HEK293 (cell line): ENCODE measurements at regions not wholly inside any gene's neighbourhood (a gene's known extent, or its start where the extent isn't known, plus 50 kb on each side); places are given as distances from the start of the nearest gene placed in this dataset.

Source experiments
- CTCF ChIA-PET: fragments of 350-600 bp; formaldehyde crosslinking; extraction: SDS; loops from one replicate; lab custom pipeline; 2021; ENCODE audit warnings: antibody characterized with exemption; lab: Yijun Ruan, JAX
- POLR2A ChIA-PET: fragments of 300-600 bp; formaldehyde crosslinking; extraction: SDS; loops from one replicate; lab custom pipeline; 2020; ENCODE audit warnings: antibody characterized with exemption, inconsistent platforms; lab: Yijun Ruan, JAX
- H3K27ac ChIP-seq: fragments of 200-500 bp; sonication (Bioruptor generic); 2 replicates; pipeline ENCODE4 v1.5.1; 2014; ENCODE audit warnings: low read depth, low read length, control low read depth, inconsistent platforms; ENCODE audit errors: extremely low read depth
- H3K36me3 ChIP-seq, 2 experiments: fragments of 200-500 bp in 1 of 2; sonication (Bioruptor generic) in 1 of 2; 1 replicate in 1 of 2; 2 replicates in 1 of 2; pipeline ENCODE4 v1.5.1; 2014 to 2017; ENCODE audit warnings: inconsistent platforms in 2 of 2, low read length in 2 of 2; ENCODE audit not compliant: control insufficient read depth in 2 of 2, insufficient read depth in 1 of 2
- H3K4me1 ChIP-seq: fragments of 200-500 bp; sonication (Bioruptor generic); 2 replicates; pipeline ENCODE4 v1.5.1; 2014; ENCODE audit warnings: mild to moderate bottlenecking, low read length, inconsistent platforms; ENCODE audit not compliant: control insufficient read depth, insufficient read depth
- H3K4me3 ChIP-seq: 2 replicates; pipeline ENCODE4 v1.5.1; 2011; ENCODE audit warnings: low read depth, mild to moderate bottlenecking, control low read depth, low read length, moderate library complexity
- H3K9me3 ChIP-seq: fragments of 200-500 bp; sonication (Bioruptor generic); 2 replicates; pipeline ENCODE4 v1.5.1; 2014; ENCODE audit warnings: low read depth, low read length, inconsistent platforms; ENCODE audit not compliant: control insufficient read depth, insufficient read depth
- BCL11B ChIP-seq: fragments of 450-650 bp; formaldehyde crosslinking; IDR thresholded peaks from 2 replicates; pipeline ENCODE4 v1.5.1; 2016; ENCODE audit warnings: low read depth, missing biosample characterization, missing genetic modification characterization
- CTCF ChIP-seq: fragments of 450-650 bp; formaldehyde crosslinking; IDR thresholded peaks from 2 replicates; pipeline ENCODE4 v1.5.1; 2016; ENCODE audit warnings: missing biosample characterization, missing genetic modification characterization
- HOXA7 ChIP-seq: sonication (generic); formaldehyde crosslinking; IDR thresholded peaks from 2 replicates; pipeline ENCODE4 v1.8.1; 2022; ENCODE audit warnings: missing genetic modification reagents, borderline replicate concordance
- KLF10 ChIP-seq: fragments of 450-650 bp; IDR thresholded peaks from 2 replicates; pipeline ENCODE4 v1.5.1; 2018; ENCODE audit warnings: missing biosample characterization, mild to moderate bottlenecking, missing genetic modification characterization
- KLF7 ChIP-seq: fragments of 450-650 bp; formaldehyde crosslinking; IDR thresholded peaks from 2 replicates; pipeline ENCODE4 v1.5.1; 2016; ENCODE audit warnings: missing biosample characterization, missing genetic modification characterization, borderline replicate concordance
- MEIS1 ChIP-seq: sonication (generic); formaldehyde crosslinking; IDR thresholded peaks from 2 replicates; pipeline ENCODE4 v1.8.1; 2022; ENCODE audit warnings: missing genetic modification reagents, mild to moderate bottlenecking, borderline replicate concordance
- ZEB2 ChIP-seq: fragments of 450-650 bp; formaldehyde crosslinking; IDR thresholded peaks from 2 replicates; pipeline ENCODE4 v1.5.1; 2016; ENCODE audit warnings: missing biosample characterization, missing genetic modification characterization
- ZNF223 ChIP-seq: fragments of 450-650 bp; formaldehyde crosslinking; IDR thresholded peaks from 2 replicates; pipeline ENCODE4 v1.5.1; 2016; ENCODE audit warnings: missing biosample characterization, missing genetic modification characterization
- ZNF324 ChIP-seq: fragments of 450-650 bp; formaldehyde crosslinking; IDR thresholded peaks from 2 replicates; pipeline ENCODE4 v1.5.1; 2016; ENCODE audit warnings: missing biosample characterization, missing genetic modification characterization
- ZNF335 ChIP-seq: fragments of 450-650 bp; formaldehyde crosslinking; conservative IDR thresholded peaks from 2 replicates; pipeline ENCODE4 v1.5.1; 2016; ENCODE audit warnings: missing biosample characterization, missing genetic modification characterization
- ZNF366 ChIP-seq: fragments of 450-650 bp; formaldehyde crosslinking; conservative IDR thresholded peaks from 2 replicates; pipeline ENCODE4 v1.5.1; 2016; ENCODE audit warnings: missing biosample characterization, missing genetic modification characterization
- ZNF37A ChIP-seq: fragments of 450-650 bp; IDR thresholded peaks from 2 replicates; pipeline ENCODE4 v1.5.1; 2018; ENCODE audit warnings: missing biosample characterization, missing genetic modification characterization
- ZNF624 ChIP-seq: fragments of 450-650 bp; formaldehyde crosslinking; IDR thresholded peaks from 2 replicates; pipeline ENCODE4 v1.5.1; 2017; ENCODE audit warnings: missing biosample characterization, missing genetic modification characterization
- ZNF654 ChIP-seq: fragments of 450-650 bp; formaldehyde crosslinking; IDR thresholded peaks from 2 replicates; pipeline ENCODE4 v1.5.1; 2016; ENCODE audit warnings: low read depth, missing biosample characterization, missing genetic modification characterization
- ZNF777 ChIP-seq: fragments of 450-650 bp; formaldehyde crosslinking; IDR thresholded peaks from 2 replicates; pipeline ENCODE4 v1.5.1; 2017; ENCODE audit warnings: missing biosample characterization, missing genetic modification characterization, borderline replicate concordance
- TF ChIP-seq, protein P1 (sequence below): fragments of 450-650 bp; formaldehyde crosslinking; IDR thresholded peaks from 2 replicates; pipeline ENCODE4 v1.5.1; 2017; ENCODE audit warnings: missing biosample characterization, missing genetic modification characterization
- TF ChIP-seq, protein P2 (sequence below): fragments of 450-650 bp; formaldehyde crosslinking; IDR thresholded peaks from 2 replicates; pipeline ENCODE4 v1.5.1; 2016; ENCODE audit warnings: missing biosample characterization, missing genetic modification characterization
- TF ChIP-seq, protein P3 (sequence below): fragments of 450-650 bp; IDR thresholded peaks from 2 replicates; pipeline ENCODE4 v1.5.1; 2018; ENCODE audit warnings: missing biosample characterization, missing genetic modification characterization

DNA sequence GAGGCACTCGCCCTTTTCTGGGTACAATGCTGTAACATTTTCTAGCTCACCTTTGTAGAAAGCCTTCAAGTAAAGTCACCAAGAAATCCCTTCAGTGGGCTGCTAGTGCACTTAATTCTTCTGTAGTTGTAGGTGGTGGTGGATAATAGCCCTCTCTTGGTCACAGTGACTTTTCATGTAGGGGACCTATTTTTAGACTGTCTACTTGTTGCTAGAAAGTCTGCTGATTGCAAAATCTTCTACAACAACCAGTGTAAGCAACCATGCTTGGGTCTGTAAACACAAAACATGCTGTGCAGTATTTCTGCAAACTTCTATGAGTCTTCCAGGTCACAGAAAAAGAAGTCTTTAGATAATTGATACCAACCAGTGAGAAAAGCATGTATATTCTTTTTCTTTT is 55.6 kb downstream of the PBDC1 start:
- Histone ChIP-seq H3K9me3 (peaks cover 2% of the 10 kb centered on the region; the same call in 1 of the 2 replicates), H3K4me3 (no peak overlapping the region), H3K36me3 (no peaks in the 10 kb centered on the region; a peak in 1 of 3 replicates), H3K4me1 (no peaks in the 10 kb centered on the region)
- TF ChIP-seq BCL11B (no peak), ZNF777 (tag by site-specific recombination) (no peak), MEIS1 (no peak), KLF7 (tag by site-specific recombination) (no peak), ZNF37A (tag by site-specific recombination) (no peak), ZNF223 (tag by site-specific recombination) (no peak), ZNF624 (tag by site-specific recombination) (no peak)
- TF ChIP-seq, protein P1, sequence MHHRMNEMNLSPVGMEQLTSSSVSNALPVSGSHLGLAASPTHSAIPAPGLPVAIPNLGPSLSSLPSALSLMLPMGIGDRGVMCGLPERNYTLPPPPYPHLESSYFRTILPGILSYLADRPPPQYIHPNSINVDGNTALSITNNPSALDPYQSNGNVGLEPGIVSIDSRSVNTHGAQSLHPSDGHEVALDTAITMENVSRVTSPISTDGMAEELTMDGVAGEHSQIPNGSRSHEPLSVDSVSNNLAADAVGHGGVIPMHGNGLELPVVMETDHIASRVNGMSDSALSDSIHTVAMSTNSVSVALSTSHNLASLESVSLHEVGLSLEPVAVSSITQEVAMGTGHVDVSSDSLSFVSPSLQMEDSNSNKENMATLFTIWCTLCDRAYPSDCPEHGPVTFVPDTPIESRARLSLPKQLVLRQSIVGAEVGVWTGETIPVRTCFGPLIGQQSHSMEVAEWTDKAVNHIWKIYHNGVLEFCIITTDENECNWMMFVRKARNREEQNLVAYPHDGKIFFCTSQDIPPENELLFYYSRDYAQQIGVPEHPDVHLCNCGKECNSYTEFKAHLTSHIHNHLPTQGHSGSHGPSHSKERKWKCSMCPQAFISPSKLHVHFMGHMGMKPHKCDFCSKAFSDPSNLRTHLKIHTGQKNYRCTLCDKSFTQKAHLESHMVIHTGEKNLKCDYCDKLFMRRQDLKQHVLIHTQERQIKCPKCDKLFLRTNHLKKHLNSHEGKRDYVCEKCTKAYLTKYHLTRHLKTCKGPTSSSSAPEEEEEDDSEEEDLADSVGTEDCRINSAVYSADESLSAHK: no peak
- TF ChIP-seq, all 188 proteins: peak for 0
- no peak overlapping the region for H3K27ac ChIP-seq
- POLR2A ChIA-PET: no interaction called here
- CTCF ChIA-PET: no interaction called here

- TF ChIP-seq, protein P2, sequence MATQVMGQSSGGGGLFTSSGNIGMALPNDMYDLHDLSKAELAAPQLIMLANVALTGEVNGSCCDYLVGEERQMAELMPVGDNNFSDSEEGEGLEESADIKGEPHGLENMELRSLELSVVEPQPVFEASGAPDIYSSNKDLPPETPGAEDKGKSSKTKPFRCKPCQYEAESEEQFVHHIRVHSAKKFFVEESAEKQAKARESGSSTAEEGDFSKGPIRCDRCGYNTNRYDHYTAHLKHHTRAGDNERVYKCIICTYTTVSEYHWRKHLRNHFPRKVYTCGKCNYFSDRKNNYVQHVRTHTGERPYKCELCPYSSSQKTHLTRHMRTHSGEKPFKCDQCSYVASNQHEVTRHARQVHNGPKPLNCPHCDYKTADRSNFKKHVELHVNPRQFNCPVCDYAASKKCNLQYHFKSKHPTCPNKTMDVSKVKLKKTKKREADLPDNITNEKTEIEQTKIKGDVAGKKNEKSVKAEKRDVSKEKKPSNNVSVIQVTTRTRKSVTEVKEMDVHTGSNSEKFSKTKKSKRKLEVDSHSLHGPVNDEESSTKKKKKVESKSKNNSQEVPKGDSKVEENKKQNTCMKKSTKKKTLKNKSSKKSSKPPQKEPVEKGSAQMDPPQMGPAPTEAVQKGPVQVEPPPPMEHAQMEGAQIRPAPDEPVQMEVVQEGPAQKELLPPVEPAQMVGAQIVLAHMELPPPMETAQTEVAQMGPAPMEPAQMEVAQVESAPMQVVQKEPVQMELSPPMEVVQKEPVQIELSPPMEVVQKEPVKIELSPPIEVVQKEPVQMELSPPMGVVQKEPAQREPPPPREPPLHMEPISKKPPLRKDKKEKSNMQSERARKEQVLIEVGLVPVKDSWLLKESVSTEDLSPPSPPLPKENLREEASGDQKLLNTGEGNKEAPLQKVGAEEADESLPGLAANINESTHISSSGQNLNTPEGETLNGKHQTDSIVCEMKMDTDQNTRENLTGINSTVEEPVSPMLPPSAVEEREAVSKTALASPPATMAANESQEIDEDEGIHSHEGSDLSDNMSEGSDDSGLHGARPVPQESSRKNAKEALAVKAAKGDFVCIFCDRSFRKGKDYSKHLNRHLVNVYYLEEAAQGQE (tag by site-specific recombination): peak; percentile 57; the same call in 1 of the 2 replicates
- TF ChIP-seq ZNF324 (tag by site-specific recombination): no peak
- TF ChIP-seq, all 188 proteins: peak for 1
- Histone ChIP-seq H3K36me3 (no peaks in the 10 kb centered on the region), H3K4me1 (0 out of 2 replicates have a peak, but pooled peaks cover 2% of the 10 kb centered on the region), H3K27ac (no peak overlapping the region), H3K4me3 (no peak overlapping the region), H3K9me3 (no peaks in the 10 kb centered on the region)
- ChIA-PET POLR2A (no interaction called here), CTCF (no interaction called here)
Observed at GRCh38 chrX:76248901-76249300, 76.0 kb downstream of the PBDC1 start.

- CTCF ChIA-PET: interaction anchor here (0.6 to 1.3 kb wide), 4 partner anchors 26 to 126 kb away, joined by 3 to 6 read pairs (median 4); no protein-coding TSS in a partner anchor
- Histone ChIP-seq H3K36me3 (no peaks in the 10 kb centered on the region), H3K4me3 (no peak overlapping the region), H3K27ac (no peak overlapping the region), H3K4me1 (0 out of 2 replicates have a peak, but pooled peaks cover 2% of the 10 kb centered on the region), H3K9me3 (no peaks in the 10 kb centered on the region)
- POLR2A ChIA-PET: no interaction called here
- TF ChIP-seq ZEB2 (tag by site-specific recombination) (no peak), HOXA7 (CRISPR knock-in tag) (no peak), KLF10 (tag by site-specific recombination) (no peak), ZNF335 (tag by site-specific recombination) (no peak), ZNF624 (tag by site-specific recombination) (no peak), ZNF654 (tag by site-specific recombination) (peak; percentile 76), CTCF (peak; percentile 65), ZNF366 (tag by site-specific recombination) (no peak)
- TF ChIP-seq, protein P3, sequence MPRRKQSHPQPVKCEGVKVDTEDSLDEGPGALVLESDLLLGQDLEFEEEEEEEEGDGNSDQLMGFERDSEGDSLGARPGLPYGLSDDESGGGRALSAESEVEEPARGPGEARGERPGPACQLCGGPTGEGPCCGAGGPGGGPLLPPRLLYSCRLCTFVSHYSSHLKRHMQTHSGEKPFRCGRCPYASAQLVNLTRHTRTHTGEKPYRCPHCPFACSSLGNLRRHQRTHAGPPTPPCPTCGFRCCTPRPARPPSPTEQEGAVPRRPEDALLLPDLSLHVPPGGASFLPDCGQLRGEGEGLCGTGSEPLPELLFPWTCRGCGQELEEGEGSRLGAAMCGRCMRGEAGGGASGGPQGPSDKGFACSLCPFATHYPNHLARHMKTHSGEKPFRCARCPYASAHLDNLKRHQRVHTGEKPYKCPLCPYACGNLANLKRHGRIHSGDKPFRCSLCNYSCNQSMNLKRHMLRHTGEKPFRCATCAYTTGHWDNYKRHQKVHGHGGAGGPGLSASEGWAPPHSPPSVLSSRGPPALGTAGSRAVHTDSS (tag by site-specific recombination): no peak
Observed at GRCh38 chrX:76253432-76253831, 80.6 kb downstream of the PBDC1 start.
